ENCODE measurements at regions not wholly inside any gene's neighbourhood (a gene's known extent, or its start where the extent isn't known, plus 50 kb on each side); places are given as distances from the start of the nearest gene placed in this dataset.

- CTCF ChIA-PET = no interaction called here
- TF ChIP-seq FOXA1 (IDR thresholded peaks at IDR 0.05) = no peak
- TF ChIP-seq LEF1 (IDR thresholded peaks at IDR 0.05; ENCODE audit: borderline replicate concordance) = no peak
- no peak for TF ChIP-seq BHLHE40 (IDR thresholded peaks at IDR 0.05; ENCODE audit: borderline replicate concordance)
- no peak for TF ChIP-seq ELF4 (IDR thresholded peaks at IDR 0.05)
- TF ChIP-seq SP1 (IDR thresholded peaks at IDR 0.05) = no peak
- TF ChIP-seq CTBP1 (IDR thresholded peaks at IDR 0.05; ENCODE audit: borderline replicate concordance) = no peak
- no peak for TF ChIP-seq PKNOX1 (IDR thresholded peaks at IDR 0.05)
- no peak for TF ChIP-seq ZNF384 (IDR thresholded peaks at IDR 0.05)
- TF ChIP-seq FOXK2 (IDR thresholded peaks at IDR 0.05) = no peak
- no peak for TF ChIP-seq HDGF (IDR thresholded peaks at IDR 0.05; ENCODE audit: borderline replicate concordance)
- no peak for TF ChIP-seq L3MBTL2 (conservative IDR thresholded peaks at IDR 0.05)
- no peak for TF ChIP-seq NFRKB (IDR thresholded peaks at IDR 0.05)
- TF ChIP-seq ARNT (IDR thresholded peaks at IDR 0.05) = no peak
- DNase-seq (ENCODE audit: extremely low spot score) = no peak
- POLR2A ChIA-PET = no interaction called here
Measured at GRCh38 chr16:66304961-66305360, 61.5 kb upstream of the CDH5 start.

GRCh38 chr16:66304151-66304550 is 62.3 kb upstream of the CDH5 start:
- DNase-seq (ENCODE audit: extremely low spot score) = no peak
- POLR2A ChIA-PET = no interaction called here
- CTCF ChIA-PET = no interaction called here
- no peak for TF ChIP-seq SP1 (IDR thresholded peaks at IDR 0.05)
- TF ChIP-seq FOXK2 (IDR thresholded peaks at IDR 0.05) = no peak
- no peak for TF ChIP-seq SUZ12 (IDR thresholded peaks at IDR 0.05)
- TF ChIP-seq LEF1 (IDR thresholded peaks at IDR 0.05; ENCODE audit: borderline replicate concordance) = no peak
- no peak for TF ChIP-seq ZNF384 (IDR thresholded peaks at IDR 0.05)
- TF ChIP-seq HDGF (IDR thresholded peaks at IDR 0.05; ENCODE audit: borderline replicate concordance) = no peak
- TF ChIP-seq CTBP1 (IDR thresholded peaks at IDR 0.05; ENCODE audit: borderline replicate concordance) = no peak
- TF ChIP-seq ELF4 (IDR thresholded peaks at IDR 0.05) = no peak

GRCh38 chr16:66300501-66300900 is 66.0 kb upstream of the CDH5 start:
- POLR2A ChIA-PET = no interaction called here
- TF ChIP-seq HDGF (IDR thresholded peaks at IDR 0.05; ENCODE audit: borderline replicate concordance) (no peak), FOXK2 (IDR thresholded peaks at IDR 0.05) (no peak), ELF4 (IDR thresholded peaks at IDR 0.05) (no peak), SUZ12 (IDR thresholded peaks at IDR 0.05) (no peak), FOXA1 (IDR thresholded peaks at IDR 0.05) (no peak), CTBP1 (IDR thresholded peaks at IDR 0.05; ENCODE audit: borderline replicate concordance) (no peak), TARDBP (IDR thresholded peaks at IDR 0.05) (no peak), NFRKB (IDR thresholded peaks at IDR 0.05) (no peak), ARNT (IDR thresholded peaks at IDR 0.05) (no peak), PKNOX1 (IDR thresholded peaks at IDR 0.05) (no peak), SP1 (IDR thresholded peaks at IDR 0.05) (no peak), BHLHE40 (IDR thresholded peaks at IDR 0.05; ENCODE audit: borderline replicate concordance) (no peak), LEF1 (IDR thresholded peaks at IDR 0.05; ENCODE audit: borderline replicate concordance) (no peak), L3MBTL2 (conservative IDR thresholded peaks at IDR 0.05) (no peak), FOXM1 (IDR thresholded peaks at IDR 0.05; ENCODE audit: borderline replicate concordance) (no peak), ZNF384 (IDR thresholded peaks at IDR 0.05) (no peak)

GRCh38 chr16:66300037-66300436 is 66.5 kb upstream of the CDH5 start:
- POLR2A ChIA-PET = no interaction called here
- DNase-seq (ENCODE audit: extremely low spot score) = no peak
- no peak for TF ChIP-seq FOXM1 (IDR thresholded peaks at IDR 0.05; ENCODE audit: borderline replicate concordance)
- TF ChIP-seq LEF1 (IDR thresholded peaks at IDR 0.05; ENCODE audit: borderline replicate concordance) = no peak
- no peak for TF ChIP-seq BHLHE40 (IDR thresholded peaks at IDR 0.05; ENCODE audit: borderline replicate concordance)
- no peak for TF ChIP-seq FOXK2 (IDR thresholded peaks at IDR 0.05)
- TF ChIP-seq SUZ12 (IDR thresholded peaks at IDR 0.05) = no peak
- no peak for TF ChIP-seq TARDBP (IDR thresholded peaks at IDR 0.05)
- no peak for TF ChIP-seq ELF4 (IDR thresholded peaks at IDR 0.05)
- TF ChIP-seq NFRKB (IDR thresholded peaks at IDR 0.05) = no peak
- TF ChIP-seq ZNF384 (IDR thresholded peaks at IDR 0.05) = no peak
- TF ChIP-seq PKNOX1 (IDR thresholded peaks at IDR 0.05) = no peak
- no peak for TF ChIP-seq FOXA1 (IDR thresholded peaks at IDR 0.05)
- TF ChIP-seq ARNT (IDR thresholded peaks at IDR 0.05) = no peak
- no peak for TF ChIP-seq L3MBTL2 (conservative IDR thresholded peaks at IDR 0.05)
- TF ChIP-seq SP1 (IDR thresholded peaks at IDR 0.05) = no peak
- TF ChIP-seq CTBP1 (IDR thresholded peaks at IDR 0.05; ENCODE audit: borderline replicate concordance) = no peak
- no peak for TF ChIP-seq HDGF (IDR thresholded peaks at IDR 0.05; ENCODE audit: borderline replicate concordance)
- CTCF ChIA-PET = no interaction called here

More at GRCh38 chr16:66300501-66300900, 66.0 kb upstream of the CDH5 start:
- CTCF ChIA-PET = no interaction called here
- DNase-seq (ENCODE audit: extremely low spot score) = no peak

GRCh38 chr16:66299349-66299748 is 67.1 kb upstream of the CDH5 start:
- no peak for DNase-seq (ENCODE audit: extremely low spot score)
- ChIA-PET CTCF (no interaction called here), POLR2A (no interaction called here)
- TF ChIP-seq FOXK2 (IDR thresholded peaks at IDR 0.05) = no peak
- no peak for TF ChIP-seq FOXA1 (IDR thresholded peaks at IDR 0.05)
- no peak for TF ChIP-seq L3MBTL2 (conservative IDR thresholded peaks at IDR 0.05)
- no peak for TF ChIP-seq SP1 (IDR thresholded peaks at IDR 0.05)
- TF ChIP-seq NFRKB (IDR thresholded peaks at IDR 0.05) = no peak
- TF ChIP-seq TARDBP (IDR thresholded peaks at IDR 0.05) = no peak
- TF ChIP-seq ELF4 (IDR thresholded peaks at IDR 0.05) = no peak

GRCh38 chr16:66298571-66299120 is 67.8 kb upstream of the CDH5 start:
- POLR2A ChIA-PET = no interaction called here
- DNase-seq (ENCODE audit: extremely low spot score) = no peak
- CTCF ChIA-PET = no interaction called here
- no peak for TF ChIP-seq ARNT (IDR thresholded peaks at IDR 0.05)
- TF ChIP-seq FOXK2 (IDR thresholded peaks at IDR 0.05) = no peak
- no peak for TF ChIP-seq FOXA1 (IDR thresholded peaks at IDR 0.05)
- TF ChIP-seq SP1 (IDR thresholded peaks at IDR 0.05) = no peak
- TF ChIP-seq HDGF (IDR thresholded peaks at IDR 0.05; ENCODE audit: borderline replicate concordance) = no peak
- TF ChIP-seq SUZ12 (IDR thresholded peaks at IDR 0.05) = no peak
- no peak for TF ChIP-seq L3MBTL2 (conservative IDR thresholded peaks at IDR 0.05)
- no peak for TF ChIP-seq CTBP1 (IDR thresholded peaks at IDR 0.05; ENCODE audit: borderline replicate concordance)
- no peak for TF ChIP-seq TARDBP (IDR thresholded peaks at IDR 0.05)
- no peak for TF ChIP-seq FOXM1 (IDR thresholded peaks at IDR 0.05; ENCODE audit: borderline replicate concordance)
- no peak for TF ChIP-seq PKNOX1 (IDR thresholded peaks at IDR 0.05)

Data from HEK293T (cell line).